ENCODE measurements at regions not wholly inside any gene's neighbourhood (a gene's known extent, or its start where the extent isn't known, plus 50 kb on each side); places are given as distances from the start of the nearest gene placed in this dataset.

- DNase-seq: no peak
These were observed 263.1 kb upstream of the FAR2 start for GRCh38 chr12:28885928-28886327.

DNA sequence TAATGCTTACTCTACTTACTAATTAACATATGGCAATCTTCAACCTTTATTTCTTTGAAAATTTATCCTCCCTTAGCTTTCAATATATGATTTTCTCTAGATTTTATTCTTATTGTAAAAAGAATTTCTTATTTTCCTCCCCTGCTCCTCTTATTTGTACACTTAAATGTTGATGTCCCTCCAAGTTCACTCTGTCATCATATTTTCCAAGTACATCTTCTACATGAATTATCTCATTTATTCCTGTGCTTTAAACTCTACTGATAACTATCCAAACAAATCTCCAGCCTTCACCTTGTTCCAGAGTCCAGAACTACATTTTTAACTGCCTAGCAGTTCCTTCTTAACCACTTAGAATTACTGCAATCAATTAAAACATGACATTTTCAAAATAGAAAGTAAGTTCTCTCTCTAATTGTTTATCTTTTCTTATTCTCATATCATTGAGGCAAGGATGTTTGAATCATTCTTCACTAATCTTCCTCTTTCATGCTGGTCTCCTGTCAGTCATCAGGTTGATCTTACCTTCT lies 261.6 kb upstream of the FAR2 start:
- no peak for DNase-seq

DNA sequence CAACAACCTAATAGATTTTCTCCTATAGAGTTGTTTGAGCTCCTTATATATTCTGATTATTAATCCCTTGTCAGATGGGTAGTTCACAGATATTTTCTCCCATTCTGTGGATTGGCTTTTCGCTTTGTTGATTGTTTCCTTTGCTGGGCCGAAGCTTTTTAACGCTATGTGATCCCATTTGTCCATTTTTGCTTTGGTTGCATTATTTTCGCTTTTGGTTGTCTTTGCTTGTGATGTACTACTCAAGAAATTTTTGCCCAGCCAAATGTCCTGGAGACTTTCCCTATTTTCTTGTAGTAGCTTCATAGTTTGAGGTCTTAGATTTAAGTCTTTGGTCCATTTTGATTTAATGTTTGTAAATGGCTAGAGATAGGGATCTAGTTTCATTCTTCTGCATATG lies 258.4 kb upstream of the FAR2 start:
- no peak for DNase-seq

DNA sequence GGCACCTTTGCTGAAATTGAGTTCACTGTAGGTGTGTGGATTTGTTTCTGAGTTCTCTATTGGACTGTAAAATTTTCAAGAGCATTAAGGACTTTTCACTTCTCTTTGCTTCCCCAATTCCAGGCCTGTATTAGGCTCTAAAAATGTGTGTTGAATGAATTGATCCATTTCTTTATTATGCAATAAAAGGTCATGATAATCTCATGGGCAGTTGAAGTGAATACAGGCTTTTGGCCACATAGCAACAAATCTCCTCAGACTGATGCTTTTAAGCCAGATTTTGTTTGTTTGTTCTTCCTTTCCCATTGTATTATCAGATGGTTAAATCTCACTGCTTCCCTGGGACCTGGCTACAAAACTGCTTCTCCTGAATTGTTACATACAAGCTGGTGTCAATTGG lies 258.0 kb upstream of the FAR2 start:
- no peak for DNase-seq

GRCh38 chr12:28893365-28893764 lies 255.7 kb upstream of the FAR2 start:
- DNase-seq: no peak

GRCh38 chr12:28893856-28894255 lies 255.2 kb upstream of the FAR2 start:
- DNase-seq: no peak

DNA sequence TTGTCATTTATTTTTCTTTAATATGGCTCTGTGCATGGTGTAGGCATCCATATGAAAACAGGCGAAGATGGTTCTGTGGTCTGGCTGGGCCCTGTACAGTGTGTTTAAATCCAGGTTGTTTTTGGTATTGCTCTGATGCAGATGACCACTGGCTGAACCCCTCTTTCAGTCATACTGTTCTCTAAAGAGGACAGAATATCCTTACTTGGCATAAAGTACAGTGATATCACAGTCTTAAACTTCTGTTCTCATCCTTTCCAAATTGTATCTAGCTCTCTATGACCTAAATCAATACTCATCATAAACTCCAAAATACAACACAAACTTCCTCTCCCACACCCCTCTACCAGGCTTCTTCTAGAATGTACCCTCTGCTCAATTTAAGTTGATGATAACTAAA lies 252.7 kb upstream of the FAR2 start:
- no peak for DNase-seq

DNA sequence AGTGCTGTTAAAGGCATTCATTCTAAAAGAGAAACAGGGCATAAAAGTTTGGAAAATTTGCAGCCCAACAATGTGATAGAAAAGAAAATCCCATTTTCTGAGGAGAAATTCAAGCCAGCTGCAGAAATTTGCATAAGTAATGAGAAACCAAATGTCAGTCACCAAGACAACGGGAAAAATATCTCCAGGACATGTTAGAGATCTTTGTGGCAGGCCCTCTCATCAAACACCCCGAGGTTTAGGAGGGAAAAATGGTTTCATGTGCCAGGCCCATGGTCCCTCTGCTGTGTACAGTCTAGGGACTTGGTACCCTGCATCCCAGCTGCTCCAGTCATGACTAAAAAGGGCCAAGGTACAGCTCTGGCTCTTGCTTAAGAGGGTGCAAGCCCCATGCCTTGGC lies 251.0 kb upstream of the FAR2 start:
- DNase-seq: no peak

GRCh38 chr12:28899951-28900350 lies 249.1 kb upstream of the FAR2 start:
- no peak for DNase-seq

GRCh38 chr12:28905220-28905955 lies 243.7 kb upstream of the FAR2 start:
- DNase-seq: no peak

DNA sequence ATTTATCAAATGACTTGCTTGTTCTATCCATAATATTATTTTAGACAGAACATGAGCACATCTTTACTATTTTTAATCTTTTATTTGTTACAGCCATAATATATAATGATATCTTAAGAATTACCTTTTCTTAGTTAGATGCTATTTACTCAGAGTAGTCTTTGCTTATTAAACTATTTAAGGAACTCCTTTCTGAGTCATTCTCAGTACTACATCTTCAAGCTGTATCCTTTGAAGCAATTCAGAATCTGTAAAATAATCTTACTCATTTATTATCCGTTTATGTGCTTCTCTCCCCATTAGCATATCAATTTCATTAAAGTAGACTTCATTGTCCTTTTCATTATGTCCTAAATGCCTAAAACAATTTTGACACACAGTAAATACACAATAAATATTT lies 240.4 kb upstream of the FAR2 start:
- no peak for DNase-seq

GRCh38 chr12:28909291-28909690 lies 239.8 kb upstream of the FAR2 start:
- DNase-seq: no peak

DNA sequence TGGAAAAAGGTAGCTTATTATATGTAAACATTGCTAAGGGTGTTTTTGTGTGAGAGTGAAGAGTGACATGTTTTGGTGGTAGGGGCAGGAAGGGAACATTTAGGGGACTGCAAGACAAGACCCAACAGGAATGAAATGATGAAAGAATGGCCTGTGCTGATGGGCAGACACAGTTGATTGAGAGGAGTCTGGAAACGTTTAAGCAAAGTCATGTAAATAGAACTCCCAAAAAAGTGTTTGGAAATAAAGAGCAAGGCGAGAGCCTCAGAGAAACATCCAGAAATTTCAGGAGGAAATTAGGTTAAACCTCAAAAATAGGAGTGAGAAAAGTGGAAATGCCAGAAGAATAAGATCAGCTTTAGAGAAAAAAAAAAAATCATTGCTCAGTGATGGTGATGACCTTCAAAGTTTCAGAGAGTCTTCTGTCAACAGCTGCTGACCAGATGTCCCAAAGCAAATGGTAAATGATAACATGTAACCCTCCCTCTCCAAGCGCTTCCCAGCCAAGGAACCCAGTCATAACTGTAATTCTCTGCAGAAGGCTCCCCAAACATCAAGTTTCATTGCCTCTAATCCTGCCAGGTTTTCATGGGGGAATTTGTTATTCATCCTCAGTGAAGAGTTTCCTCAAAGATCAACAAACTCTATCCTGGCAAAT lies 223.2 kb upstream of the FAR2 start:
- no peak for DNase-seq

DNA sequence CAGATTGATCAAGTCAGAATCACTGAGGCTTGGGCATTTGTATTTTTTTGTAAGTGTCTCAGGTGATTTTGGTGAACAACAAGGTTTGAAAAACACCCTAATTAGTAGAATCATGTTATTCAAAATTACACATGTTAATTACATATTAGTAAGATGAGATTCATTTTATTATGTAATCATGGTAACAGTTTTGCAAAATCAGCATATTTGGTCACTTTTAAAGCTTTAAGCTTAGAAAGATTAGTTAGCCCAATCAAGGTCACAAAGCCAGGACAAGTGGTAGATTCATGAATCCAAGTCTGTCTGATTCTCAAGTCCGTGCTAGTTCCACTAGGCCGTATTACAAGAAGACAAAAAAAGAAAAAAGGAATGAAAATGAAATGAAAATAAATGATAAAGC lies 218.4 kb upstream of the FAR2 start:
- DNase-seq: no peak

- no peak for DNase-seq
These were observed 215.9 kb upstream of the FAR2 start for GRCh38 chr12:28933176-28933575.

DNA sequence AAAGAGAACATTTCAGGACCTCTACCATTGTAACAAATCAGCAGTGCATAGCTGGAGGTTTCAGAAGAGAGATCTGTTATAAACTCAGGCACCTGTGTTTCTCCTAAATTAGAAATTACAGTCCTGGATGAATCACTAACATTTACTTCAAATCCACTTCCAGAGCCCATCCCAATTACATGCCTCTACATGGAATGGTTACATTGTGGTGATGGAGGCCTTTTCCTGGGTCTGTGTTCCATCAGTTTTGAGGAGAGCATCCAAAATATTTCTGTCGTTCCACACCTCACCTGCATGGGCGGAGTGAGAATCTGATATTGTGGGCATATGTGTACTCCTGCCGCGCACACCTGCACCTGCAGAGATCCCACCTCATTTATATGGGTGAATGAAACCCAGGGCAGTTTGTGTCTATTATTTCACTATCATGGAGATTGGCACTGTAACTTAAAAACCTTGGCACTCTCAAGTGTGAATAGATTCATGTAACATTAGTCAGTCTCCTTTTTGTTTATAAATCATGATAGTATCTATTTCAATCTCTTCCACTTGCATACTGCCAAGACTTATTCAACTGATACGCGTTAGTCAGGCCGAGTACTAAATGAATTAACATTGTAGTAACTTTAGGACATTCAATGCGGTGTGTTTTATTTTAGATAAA lies 215.1 kb upstream of the FAR2 start:
- no peak for DNase-seq

- DNase-seq: no peak
These were observed 212.9 kb upstream of the FAR2 start for GRCh38 chr12:28936221-28936620.

DNA sequence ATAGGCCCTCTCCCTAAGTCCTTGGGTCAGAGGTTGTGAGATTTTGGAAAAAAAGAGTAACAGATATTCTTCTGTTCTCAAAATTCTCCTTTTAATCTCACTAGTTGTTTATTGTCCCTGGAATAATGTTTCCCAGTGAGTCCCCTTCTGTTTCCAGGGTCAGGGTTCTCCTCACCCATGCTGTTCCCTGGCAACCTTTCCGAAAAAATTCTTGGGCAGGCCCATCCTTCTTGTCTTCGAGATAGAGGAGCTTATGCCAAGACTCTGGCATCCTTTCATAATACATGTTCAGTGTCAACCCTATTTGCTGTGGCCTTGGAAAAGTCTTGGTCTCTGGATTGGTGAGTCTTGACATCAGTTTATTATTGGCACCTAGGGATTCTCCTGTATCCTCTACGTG lies 212.4 kb upstream of the FAR2 start:
- DNase-seq: no peak

- DNase-seq: no peak
These were observed 211.9 kb upstream of the FAR2 start for GRCh38 chr12:28937196-28937595.

DNA sequence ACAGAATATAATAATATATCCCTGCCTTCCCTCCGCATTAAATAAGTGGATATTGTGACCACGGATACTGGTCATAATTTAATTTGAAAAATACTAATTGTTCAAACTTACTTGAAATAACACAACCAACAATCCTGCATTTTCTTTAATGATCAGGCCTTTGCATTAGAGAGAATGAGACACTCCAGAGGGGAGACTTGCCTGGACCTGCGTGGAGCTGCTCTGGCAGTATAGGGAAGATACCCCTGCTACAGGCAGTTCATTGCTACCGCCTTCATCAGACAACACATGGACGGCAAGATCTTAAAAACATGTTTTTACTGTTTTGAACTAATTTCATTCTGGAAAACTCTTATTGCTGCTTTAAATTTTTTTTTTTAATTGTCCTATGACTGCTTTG lies 211.0 kb upstream of the FAR2 start:
- no peak for DNase-seq

DNA sequence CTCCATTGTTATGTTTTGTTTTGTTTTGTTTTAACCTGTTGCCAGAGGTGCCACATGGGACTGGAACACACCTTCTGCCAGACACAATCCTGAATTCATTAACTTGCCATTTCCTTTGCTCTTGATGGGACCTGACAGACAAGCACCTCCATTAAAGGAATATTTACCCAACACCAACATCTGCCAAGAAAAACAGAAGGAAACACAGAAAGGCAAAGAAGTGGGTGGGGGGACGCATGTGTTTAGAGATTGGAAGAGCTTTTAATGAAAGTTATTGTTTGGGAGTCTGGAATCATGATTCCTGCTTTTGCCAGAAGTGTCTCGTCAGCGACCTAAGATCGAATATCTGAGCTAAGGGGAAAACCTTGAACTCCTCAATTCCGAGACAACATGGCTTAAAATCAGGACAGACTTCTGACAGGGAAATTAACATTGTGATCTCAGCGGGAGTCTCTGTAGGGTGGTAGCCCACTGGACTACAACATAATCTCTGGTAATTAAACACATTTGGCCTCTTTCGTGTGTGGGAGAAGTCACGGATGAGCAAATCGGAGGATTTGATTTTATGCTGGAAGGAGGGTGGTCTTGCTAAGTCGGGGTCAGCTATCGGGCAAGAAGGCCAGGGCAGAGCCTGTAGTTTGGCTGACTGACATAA lies 210.4 kb upstream of the FAR2 start:
- no peak for DNase-seq

GRCh38 chr12:28939427-28939826 lies 209.7 kb upstream of the FAR2 start:
- no peak for DNase-seq

DNA sequence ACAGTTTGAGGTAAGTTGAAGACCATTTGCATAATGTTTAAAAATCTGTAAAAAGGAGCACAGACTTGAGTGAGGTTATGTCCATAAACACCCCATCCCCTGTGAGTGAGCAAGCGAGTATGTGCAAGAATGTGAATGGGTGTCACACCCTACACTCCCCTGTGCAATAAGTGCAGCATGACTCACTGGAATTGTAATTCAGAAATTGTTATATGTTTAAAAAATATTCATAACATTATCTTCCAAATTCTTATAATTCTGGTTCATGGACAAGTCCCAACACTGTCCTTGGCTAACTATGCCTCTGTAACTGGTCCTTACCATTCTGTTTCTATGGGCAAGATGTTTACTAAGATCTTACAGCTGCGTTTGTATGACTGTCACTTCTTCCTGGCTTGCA lies 207.8 kb upstream of the FAR2 start:
- DNase-seq: no peak

DNA sequence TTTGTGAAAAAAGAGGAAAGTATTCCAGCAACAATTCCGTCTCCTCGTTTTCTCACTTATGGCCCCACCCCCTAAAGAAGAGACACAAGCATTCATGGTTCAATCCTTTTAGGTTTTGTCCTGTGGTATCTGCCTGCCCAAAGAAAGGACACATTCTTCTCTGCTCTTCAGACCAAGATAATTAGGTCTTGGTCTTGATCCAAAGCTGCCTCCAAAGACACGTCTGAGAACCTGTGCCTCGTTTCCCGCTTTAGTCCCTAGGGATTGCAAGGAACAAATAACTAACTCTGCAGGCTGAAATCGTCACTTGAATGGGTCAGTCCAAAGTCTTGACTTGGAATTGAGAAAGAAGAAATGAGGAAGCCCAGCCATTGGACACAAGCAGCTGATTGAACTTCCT lies 202.7 kb upstream of the FAR2 start:
- no peak for DNase-seq
